C4-2B (cell line): ENCODE measurements at regions not wholly inside any gene's neighbourhood (a gene's known extent, or its start where the extent isn't known, plus 50 kb on each side); places are given as distances from the start of the nearest gene placed in this dataset.
A peak's percentile ranks its signal among the peaks of the same experiment; 100 is the strongest.

Source experiments
- H3K27ac ChIP-seq: fragments of 450-650 bp; 2 replicates; pipeline ENCODE4 v1.5.1; 2017
- ZFX ChIP-seq: fragments of 450-650 bp; IDR thresholded peaks from 2 replicates; pipeline ENCODE4 v1.6.1; 2017
- TF ChIP-seq, protein P1 (sequence below): fragments of 450-650 bp; conservative IDR thresholded peaks from 2 replicates; pipeline ENCODE4 v1.5.1; 2017; ENCODE audit warnings: mild to moderate bottlenecking

DNA sequence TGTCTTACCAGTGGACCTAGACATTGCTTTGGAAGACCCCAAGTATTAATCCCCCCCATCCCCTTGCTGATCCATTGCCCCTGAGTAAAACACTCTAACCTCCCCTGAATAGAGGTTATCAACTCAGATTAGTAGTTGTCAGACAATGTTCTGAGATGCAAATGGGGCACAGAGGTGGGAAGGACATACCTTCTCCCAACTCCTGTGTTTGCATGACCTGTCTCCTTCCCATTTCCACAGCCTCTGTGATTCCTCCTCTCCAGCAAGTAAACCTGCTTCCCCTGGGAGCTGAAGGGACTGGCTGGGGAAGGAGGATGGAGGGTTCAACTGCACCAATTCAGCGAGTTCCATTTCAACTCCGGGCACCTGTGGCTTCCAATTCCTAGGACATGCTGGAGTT lies 199.8 kb upstream of the SASH1 start:
- H3K27ac ChIP-seq = no peak overlapping the region
- TF ChIP-seq, protein P1, sequence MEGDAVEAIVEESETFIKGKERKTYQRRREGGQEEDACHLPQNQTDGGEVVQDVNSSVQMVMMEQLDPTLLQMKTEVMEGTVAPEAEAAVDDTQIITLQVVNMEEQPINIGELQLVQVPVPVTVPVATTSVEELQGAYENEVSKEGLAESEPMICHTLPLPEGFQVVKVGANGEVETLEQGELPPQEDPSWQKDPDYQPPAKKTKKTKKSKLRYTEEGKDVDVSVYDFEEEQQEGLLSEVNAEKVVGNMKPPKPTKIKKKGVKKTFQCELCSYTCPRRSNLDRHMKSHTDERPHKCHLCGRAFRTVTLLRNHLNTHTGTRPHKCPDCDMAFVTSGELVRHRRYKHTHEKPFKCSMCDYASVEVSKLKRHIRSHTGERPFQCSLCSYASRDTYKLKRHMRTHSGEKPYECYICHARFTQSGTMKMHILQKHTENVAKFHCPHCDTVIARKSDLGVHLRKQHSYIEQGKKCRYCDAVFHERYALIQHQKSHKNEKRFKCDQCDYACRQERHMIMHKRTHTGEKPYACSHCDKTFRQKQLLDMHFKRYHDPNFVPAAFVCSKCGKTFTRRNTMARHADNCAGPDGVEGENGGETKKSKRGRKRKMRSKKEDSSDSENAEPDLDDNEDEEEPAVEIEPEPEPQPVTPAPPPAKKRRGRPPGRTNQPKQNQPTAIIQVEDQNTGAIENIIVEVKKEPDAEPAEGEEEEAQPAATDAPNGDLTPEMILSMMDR = no peak
- no peak for TF ChIP-seq ZFX

DNA sequence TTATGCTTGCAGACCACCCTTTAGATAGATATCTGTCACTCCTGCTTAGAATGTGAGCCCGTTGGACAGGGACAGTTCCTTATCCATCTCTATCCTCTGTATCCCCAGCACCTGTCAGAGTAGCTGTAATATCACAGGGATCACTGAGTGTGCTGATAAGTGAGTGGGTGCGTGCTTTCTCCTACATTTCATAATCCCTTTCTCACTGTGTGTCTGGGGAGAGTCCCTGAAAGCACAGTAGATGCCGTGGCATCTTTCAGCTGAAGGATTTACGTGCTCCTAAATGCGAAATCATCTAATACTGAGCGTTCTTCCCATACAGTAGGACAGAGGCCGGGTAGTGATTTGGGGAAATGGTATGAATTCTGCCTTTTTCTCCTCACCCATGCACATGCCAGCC lies 198.9 kb upstream of the SASH1 start:
- TF ChIP-seq, protein P1 = no peak
- TF ChIP-seq ZFX = no peak
- no peak overlapping the region for H3K27ac ChIP-seq

DNA sequence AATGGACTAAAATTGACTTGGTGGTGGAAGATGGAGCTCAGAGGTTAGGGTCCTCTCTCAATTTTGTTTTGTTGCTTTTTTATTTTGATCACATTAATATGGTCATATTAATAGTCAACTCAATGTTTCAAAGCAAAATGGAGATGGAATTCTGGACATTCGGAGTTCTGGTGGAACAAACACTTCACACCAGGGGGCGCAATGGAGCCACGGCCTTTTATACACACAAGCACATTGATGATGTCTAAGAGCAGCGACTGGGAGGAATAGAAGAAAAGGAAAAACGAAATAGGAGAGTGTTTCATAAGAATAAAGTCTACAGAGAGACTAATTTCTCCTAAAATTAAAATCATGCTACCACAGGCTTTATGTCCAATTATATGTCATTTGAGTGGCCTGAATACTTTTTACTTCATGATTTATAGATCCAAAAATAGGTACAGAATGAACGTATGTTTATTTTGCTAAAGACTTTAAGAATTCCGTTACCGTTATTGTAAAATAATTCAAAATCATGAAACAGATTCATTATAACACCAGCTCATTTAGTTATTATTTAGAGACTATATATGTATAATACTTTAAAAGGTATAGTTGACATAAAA lies 197.6 kb upstream of the SASH1 start:
- no peak overlapping the region for H3K27ac ChIP-seq
- TF ChIP-seq ZFX = no peak
- TF ChIP-seq, protein P1 = peak; percentile 94

- H3K27ac ChIP-seq = no peak overlapping the region
Measured at GRCh38 chr6:148146717-148147462, 195.7 kb upstream of the SASH1 start.

DNA sequence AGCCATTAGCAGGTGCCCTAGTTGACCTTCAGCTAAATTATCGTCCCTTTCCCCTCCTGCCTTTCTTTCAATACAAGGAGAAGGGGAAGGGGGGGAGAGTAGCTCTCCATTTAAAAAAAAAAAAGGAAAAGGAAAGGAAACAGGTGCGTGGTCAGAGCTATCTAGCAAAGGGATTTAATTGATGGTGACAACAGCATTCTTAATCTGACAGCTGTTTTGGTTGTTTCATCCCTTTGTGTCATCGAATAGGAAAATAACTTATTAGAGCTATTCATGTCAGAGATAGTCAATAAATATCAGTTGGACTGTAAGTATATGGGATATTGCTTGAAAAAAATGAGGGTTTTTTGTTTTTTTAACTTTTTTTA lies 195.2 kb upstream of the SASH1 start:
- H3K27ac ChIP-seq = no peak overlapping the region
- TF ChIP-seq ZFX = no peak
- TF ChIP-seq, protein P1 = no peak

More at GRCh38 chr6:148146717-148147462, 195.7 kb upstream of the SASH1 start:
- no peak for TF ChIP-seq ZFX
- TF ChIP-seq, protein P1 = no peak

GRCh38 chr6:148151896-148152643 lies 190.6 kb upstream of the SASH1 start:
- H3K27ac ChIP-seq = no peak overlapping the region
- no peak for TF ChIP-seq ZFX

- no peak for TF ChIP-seq ZFX
- TF ChIP-seq, protein P1 = no peak
Measured at GRCh38 chr6:148154668-148155067, 188.0 kb upstream of the SASH1 start.

More at GRCh38 chr6:148154668-148155067, 188.0 kb upstream of the SASH1 start:
- H3K27ac ChIP-seq = no peak overlapping the region
